ENCODE measurements at regions not wholly inside any gene's neighbourhood (a gene's known extent, or its start where the extent isn't known, plus 50 kb on each side); places are given as distances from the start of the nearest gene placed in this dataset.

GRCh38 chr5:61666064-61666621 is 334.1 kb downstream of the ZSWIM6 start:
- TF ChIP-seq CTCF (IDR thresholded peaks at IDR 0.05) = no peak
- TF ChIP-seq POLR2A (IDR thresholded peaks at IDR 0.05) = no peak
